ENCODE measurements at regions not wholly inside any gene's neighbourhood (a gene's known extent, or its start where the extent isn't known, plus 50 kb on each side); places are given as distances from the start of the nearest gene placed in this dataset.

DNA sequence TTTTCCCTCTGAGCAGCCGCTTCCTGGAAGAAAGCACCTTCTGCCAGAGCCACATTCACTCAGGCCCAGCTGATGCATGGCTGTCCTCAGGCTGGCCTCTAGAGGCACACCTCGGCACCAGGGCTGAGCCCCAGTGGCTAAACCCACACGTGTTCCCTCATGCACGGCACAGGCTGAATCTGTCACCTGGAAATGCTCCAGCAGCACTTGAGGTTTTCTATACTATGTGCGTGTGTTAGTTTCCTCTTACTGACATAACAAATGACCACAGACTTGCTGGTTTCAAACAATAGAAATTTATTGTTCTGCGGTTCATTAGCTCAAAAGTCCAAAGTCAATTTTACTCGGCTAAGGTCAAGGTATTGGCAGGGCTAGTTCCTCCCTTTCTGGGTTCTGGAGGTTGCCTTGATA is 141.4 kb downstream of the LRRC70 start (continued):
- TF ChIP-seq EP300 (IDR thresholded peaks at IDR 0.05; ENCODE audit: borderline replicate concordance in 1 of 2, control insufficient read depth in 1 of 2, low read depth in 2 of 2, low read length in 2 of 2), result peak; percentile 57 to 65; a peak in 2 of 4 replicates
- 0 out of 2 replicates have a peak, but pooled peaks have one; percentile 48 for TF ChIP-seq GATAD2B (conservative IDR thresholded peaks at IDR 0.05; ENCODE audit: low read depth)
- TF ChIP-seq POLR2AphosphoS5 (IDR thresholded peaks at IDR 0.05; ENCODE audit: low read length), result no peak
- TF ChIP-seq MYB (IDR thresholded peaks at IDR 0.05; ENCODE audit: borderline replicate concordance, low read depth, low read length), result no peak
- TF ChIP-seq, protein P1, sequence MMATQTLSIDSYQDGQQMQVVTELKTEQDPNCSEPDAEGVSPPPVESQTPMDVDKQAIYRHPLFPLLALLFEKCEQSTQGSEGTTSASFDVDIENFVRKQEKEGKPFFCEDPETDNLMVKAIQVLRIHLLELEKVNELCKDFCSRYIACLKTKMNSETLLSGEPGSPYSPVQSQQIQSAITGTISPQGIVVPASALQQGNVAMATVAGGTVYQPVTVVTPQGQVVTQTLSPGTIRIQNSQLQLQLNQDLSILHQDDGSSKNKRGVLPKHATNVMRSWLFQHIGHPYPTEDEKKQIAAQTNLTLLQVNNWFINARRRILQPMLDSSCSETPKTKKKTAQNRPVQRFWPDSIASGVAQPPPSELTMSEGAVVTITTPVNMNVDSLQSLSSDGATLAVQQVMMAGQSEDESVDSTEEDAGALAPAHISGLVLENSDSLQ (IDR thresholded peaks at IDR 0.05), result peak; percentile 28; the same call in 1 of the 2 replicates
- no peak for TF ChIP-seq ZNF217 (IDR thresholded peaks at IDR 0.05)
- peak; percentile 79 for TF ChIP-seq ATF7 (IDR thresholded peaks at IDR 0.05; ENCODE audit: low read depth)
- TF ChIP-seq SREBF2 (IDR thresholded peaks at IDR 0.05; ENCODE audit: low read length), result no peak
- TF ChIP-seq MXI1 (IDR thresholded peaks at IDR 0.05; ENCODE audit: low read depth, low read length), result peak; percentile 57; the same call in 1 of the 2 replicates
- no peak for TF ChIP-seq ZZZ3 (IDR thresholded peaks at IDR 0.05; ENCODE audit: control insufficient read depth, insufficient read length, low read depth)
- TF ChIP-seq, protein P2, sequence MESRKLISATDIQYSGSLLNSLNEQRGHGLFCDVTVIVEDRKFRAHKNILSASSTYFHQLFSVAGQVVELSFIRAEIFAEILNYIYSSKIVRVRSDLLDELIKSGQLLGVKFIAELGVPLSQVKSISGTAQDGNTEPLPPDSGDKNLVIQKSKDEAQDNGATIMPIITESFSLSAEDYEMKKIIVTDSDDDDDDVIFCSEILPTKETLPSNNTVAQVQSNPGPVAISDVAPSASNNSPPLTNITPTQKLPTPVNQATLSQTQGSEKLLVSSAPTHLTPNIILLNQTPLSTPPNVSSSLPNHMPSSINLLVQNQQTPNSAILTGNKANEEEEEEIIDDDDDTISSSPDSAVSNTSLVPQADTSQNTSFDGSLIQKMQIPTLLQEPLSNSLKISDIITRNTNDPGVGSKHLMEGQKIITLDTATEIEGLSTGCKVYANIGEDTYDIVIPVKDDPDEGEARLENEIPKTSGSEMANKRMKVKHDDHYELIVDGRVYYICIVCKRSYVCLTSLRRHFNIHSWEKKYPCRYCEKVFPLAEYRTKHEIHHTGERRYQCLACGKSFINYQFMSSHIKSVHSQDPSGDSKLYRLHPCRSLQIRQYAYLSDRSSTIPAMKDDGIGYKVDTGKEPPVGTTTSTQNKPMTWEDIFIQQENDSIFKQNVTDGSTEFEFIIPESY (IDR thresholded peaks at IDR 0.05), result no peak
- 0 out of 2 replicates have a peak, but pooled peaks have one; percentile 52 for TF ChIP-seq ZSCAN29 (IDR thresholded peaks at IDR 0.05)
- TF ChIP-seq CBX5 (IDR thresholded peaks at IDR 0.05; ENCODE audit: low read depth), result no peak
- peak; percentile 40; the same call in 1 of the 2 replicates for TF ChIP-seq BMI1 (IDR thresholded peaks at IDR 0.05; ENCODE audit: borderline replicate concordance)
- peak; percentile 86 for TF ChIP-seq IKZF1 (conservative IDR thresholded peaks at IDR 0.05)
- TF ChIP-seq RB1 (IDR thresholded peaks at IDR 0.05; ENCODE audit: borderline replicate concordance), result no peak
- no peak for TF ChIP-seq HDAC6 (IDR thresholded peaks at IDR 0.05; ENCODE audit: unreplicated experiment)
- TF ChIP-seq, protein P3, sequence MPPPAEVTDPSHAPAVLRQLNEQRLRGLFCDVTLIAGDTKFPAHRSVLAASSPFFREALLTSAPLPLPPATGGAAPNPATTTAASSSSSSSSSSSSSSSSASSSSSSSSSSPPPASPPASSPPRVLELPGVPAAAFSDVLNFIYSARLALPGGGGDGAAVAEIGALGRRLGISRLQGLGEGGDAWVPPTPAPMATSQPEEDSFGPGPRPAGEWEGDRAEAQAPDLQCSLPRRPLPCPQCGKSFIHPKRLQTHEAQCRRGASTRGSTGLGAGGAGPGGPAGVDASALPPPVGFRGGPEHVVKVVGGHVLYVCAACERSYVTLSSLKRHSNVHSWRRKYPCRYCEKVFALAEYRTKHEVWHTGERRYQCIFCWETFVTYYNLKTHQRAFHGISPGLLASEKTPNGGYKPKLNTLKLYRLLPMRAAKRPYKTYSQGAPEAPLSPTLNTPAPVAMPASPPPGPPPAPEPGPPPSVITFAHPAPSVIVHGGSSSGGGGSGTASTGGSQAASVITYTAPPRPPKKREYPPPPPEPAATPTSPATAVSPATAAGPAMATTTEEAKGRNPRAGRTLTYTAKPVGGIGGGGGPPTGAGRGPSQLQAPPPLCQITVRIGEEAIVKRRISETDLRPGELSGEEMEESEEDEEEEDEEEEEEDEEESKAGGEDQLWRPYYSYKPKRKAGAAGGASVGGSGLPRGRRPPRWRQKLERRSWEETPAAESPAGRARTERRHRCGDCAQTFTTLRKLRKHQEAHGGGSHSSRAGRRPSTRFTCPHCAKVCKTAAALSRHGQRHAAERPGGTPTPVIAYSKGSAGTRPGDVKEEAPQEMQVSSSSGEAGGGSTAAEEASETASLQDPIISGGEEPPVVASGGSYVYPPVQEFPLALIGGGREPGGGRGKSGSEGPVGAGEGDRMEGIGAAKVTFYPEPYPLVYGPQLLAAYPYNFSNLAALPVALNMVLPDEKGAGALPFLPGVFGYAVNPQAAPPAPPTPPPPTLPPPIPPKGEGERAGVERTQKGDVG (CRISPR knock-in tag; IDR thresholded peaks at IDR 0.05), result no peak
- TF ChIP-seq, protein P4, sequence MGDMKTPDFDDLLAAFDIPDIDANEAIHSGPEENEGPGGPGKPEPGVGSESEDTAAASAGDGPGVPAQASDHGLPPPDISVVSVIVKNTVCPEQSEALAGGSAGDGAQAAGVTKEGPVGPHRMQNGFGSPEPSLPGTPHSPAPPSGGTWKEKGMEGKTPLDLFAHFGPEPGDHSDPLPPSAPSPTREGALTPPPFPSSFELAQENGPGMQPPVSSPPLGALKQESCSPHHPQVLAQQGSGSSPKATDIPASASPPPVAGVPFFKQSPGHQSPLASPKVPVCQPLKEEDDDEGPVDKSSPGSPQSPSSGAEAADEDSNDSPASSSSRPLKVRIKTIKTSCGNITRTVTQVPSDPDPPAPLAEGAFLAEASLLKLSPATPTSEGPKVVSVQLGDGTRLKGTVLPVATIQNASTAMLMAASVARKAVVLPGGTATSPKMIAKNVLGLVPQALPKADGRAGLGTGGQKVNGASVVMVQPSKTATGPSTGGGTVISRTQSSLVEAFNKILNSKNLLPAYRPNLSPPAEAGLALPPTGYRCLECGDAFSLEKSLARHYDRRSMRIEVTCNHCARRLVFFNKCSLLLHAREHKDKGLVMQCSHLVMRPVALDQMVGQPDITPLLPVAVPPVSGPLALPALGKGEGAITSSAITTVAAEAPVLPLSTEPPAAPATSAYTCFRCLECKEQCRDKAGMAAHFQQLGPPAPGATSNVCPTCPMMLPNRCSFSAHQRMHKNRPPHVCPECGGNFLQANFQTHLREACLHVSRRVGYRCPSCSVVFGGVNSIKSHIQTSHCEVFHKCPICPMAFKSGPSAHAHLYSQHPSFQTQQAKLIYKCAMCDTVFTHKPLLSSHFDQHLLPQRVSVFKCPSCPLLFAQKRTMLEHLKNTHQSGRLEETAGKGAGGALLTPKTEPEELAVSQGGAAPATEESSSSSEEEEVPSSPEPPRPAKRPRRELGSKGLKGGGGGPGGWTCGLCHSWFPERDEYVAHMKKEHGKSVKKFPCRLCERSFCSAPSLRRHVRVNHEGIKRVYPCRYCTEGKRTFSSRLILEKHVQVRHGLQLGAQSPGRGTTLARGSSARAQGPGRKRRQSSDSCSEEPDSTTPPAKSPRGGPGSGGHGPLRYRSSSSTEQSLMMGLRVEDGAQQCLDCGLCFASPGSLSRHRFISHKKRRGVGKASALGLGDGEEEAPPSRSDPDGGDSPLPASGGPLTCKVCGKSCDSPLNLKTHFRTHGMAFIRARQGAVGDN (IDR thresholded peaks at IDR 0.05), result no peak; the same call in 1 of the 2 replicates
- peak; percentile 26; the same call in 1 of the 2 replicates for TF ChIP-seq SPI1 (IDR thresholded peaks at IDR 0.05; ENCODE audit: borderline replicate concordance, insufficient read depth, low read depth, low read length)
- peak; percentile 83 for TF ChIP-seq NBN (IDR thresholded peaks at IDR 0.05)
- TF ChIP-seq MEF2B (IDR thresholded peaks at IDR 0.05; ENCODE audit: partially characterized antibody, poor library complexity, severe bottlenecking), result peak; percentile 72

Data from GM12878 (cell line).